Ovary (tissue), 7 donors: ENCODE measurements at regions not wholly inside any gene's neighbourhood (a gene's known extent, or its start where the extent isn't known, plus 50 kb on each side); places are given as distances from the start of the nearest gene placed in this dataset.

ENCODE experiments used
- DNase-seq, 5 donors: peaks; one replicate each; pipeline ENCODE4 v3.0.0-alpha.2; 2019 to 2020
- H3K27ac ChIP-seq, 2 donors: fragments of 200-600 bp; one replicate each; pipeline versions ENCODE4 v1.5.1 to v1.8.0; 2019 to 2022
- H3K27me3 ChIP-seq: fragments of 200-600 bp; one replicate; pipeline ENCODE4 v1.8.0; 2022
- H3K36me3 ChIP-seq: fragments of 200-600 bp; sonication (generic); one replicate; pipeline ENCODE4 v1.5.1; 2019
- H3K4me1 ChIP-seq: one replicate; pipeline ENCODE4 v1.8.1; 2013; ENCODE audit warnings: mild to moderate bottlenecking, moderate library complexity; ENCODE audit not compliant: insufficient read depth
- H3K4me3 ChIP-seq: fragments of 200-600 bp; sonication (generic); one replicate; pipeline ENCODE4 v1.5.1; 2017
- H3K9me3 ChIP-seq, 2 donors: fragments of 200-600 bp in 1 of 2; sonication (generic) in 1 of 2; one replicate each; pipeline versions ENCODE4 v1.5.1 to v1.8.1; 2013 to 2019; ENCODE audit warnings: mild to moderate bottlenecking in 1 of 2, moderate library complexity in 1 of 2
- EP300 ChIP-seq: sonication (generic); formaldehyde crosslinking; IDR thresholded peaks from one replicate; pipeline ENCODE4 v1.6.1; 2017; ENCODE audit warnings: antibody characterized with exemption
- POLR2A ChIP-seq: fragments of 450-650 bp; IDR thresholded peaks from one replicate; pipeline ENCODE4 v1.6.1; 2017; ENCODE audit warnings: antibody characterized with exemption, mild to moderate bottlenecking, moderate library complexity
- WGBS, 3 donors: extraction: QIAGEN DNeasy Blood & Tissue Kit in 1 of 3; methylation state at CpG; one replicate each; pipeline versions ENCODE4 v1.1.5 to v1.1.7; 2013 to 2017; 5-methylcytosine and 5-hydroxymethylcytosine counted together
- intact Hi-C, 4 donors: fragments of 100-400 bp; cut with DNase I; formaldehyde crosslinking; loops; one replicate each; pipeline versions ENCODE4 v1.11.0 to v1.15.1; 2022 to 2023
- TF ChIP-seq, protein P1 (sequence below), 3 donors: fragments of 450-650 bp in 2 of 3; fragments of 200-600 bp in 1 of 3; IDR thresholded peaks; one replicate each; pipeline versions ENCODE4 v1.5.1 to v1.8.0; 2016 to 2022; ENCODE audit warnings: antibody characterized with exemption in 3 of 3, mild to moderate bottlenecking in 1 of 3
- donor health status: DM: no; HTN: no; CAD: no; lungs with moderate emphysema.
- donor health status: DM: no; HTN: no; CAD: no.
- donor health status: Bipolar disorder and iron deficiency.
- donor health status: DM: no; HTN: no; CAD: no.
- donor health status: DM: yes; HTN: yes; CAD: no.

GRCh38 chr10:29746080-29746797 is 111.5 kb upstream of the SVIL start:
- Histone ChIP-seq H3K4me3 (no peak overlapping the region), H3K27me3 (no peaks in the 10 kb centered on the region), H3K36me3 (no peaks in the 10 kb centered on the region), H3K9me3 (no peaks in the 10 kb centered on the region), H3K4me1 (no peaks in the 10 kb centered on the region), H3K27ac (no peak overlapping the region)
- WGBS, 3 donors, result 20 to 27% (median 24%) methylated on average over 5 of the region's 5 CpGs
- DNase-seq, result no peak
- TF ChIP-seq, protein P1, sequence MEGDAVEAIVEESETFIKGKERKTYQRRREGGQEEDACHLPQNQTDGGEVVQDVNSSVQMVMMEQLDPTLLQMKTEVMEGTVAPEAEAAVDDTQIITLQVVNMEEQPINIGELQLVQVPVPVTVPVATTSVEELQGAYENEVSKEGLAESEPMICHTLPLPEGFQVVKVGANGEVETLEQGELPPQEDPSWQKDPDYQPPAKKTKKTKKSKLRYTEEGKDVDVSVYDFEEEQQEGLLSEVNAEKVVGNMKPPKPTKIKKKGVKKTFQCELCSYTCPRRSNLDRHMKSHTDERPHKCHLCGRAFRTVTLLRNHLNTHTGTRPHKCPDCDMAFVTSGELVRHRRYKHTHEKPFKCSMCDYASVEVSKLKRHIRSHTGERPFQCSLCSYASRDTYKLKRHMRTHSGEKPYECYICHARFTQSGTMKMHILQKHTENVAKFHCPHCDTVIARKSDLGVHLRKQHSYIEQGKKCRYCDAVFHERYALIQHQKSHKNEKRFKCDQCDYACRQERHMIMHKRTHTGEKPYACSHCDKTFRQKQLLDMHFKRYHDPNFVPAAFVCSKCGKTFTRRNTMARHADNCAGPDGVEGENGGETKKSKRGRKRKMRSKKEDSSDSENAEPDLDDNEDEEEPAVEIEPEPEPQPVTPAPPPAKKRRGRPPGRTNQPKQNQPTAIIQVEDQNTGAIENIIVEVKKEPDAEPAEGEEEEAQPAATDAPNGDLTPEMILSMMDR (IDR thresholded peaks at IDR 0.05), result no peak
- TF ChIP-seq POLR2A, result no peak
- no peak for TF ChIP-seq EP300
- intact Hi-C loops, result no loop called here

GRCh38 chr10:29740981-29741545 is 106.3 kb upstream of the SVIL start:
- intact Hi-C loops, result loop anchor here in 1 of 4 donors (2.0 kb wide), 1 partner anchor 28 kb away; no protein-coding TSS in a partner anchor

GRCh38 chr10:29738341-29738740 is 103.6 kb upstream of the SVIL start:
- no peaks in the 10 kb centered on the region for H3K9me3 ChIP-seq
- TF ChIP-seq EP300, result no peak
- no peak for TF ChIP-seq POLR2A
- TF ChIP-seq, protein P1 (IDR thresholded peaks at IDR 0.05), result no peak
- intact Hi-C loops, result loop anchor here (5.0 to 10.0 kb wide), 8 partner anchors 94 to 216 kb away; no protein-coding TSS in a partner anchor
- H3K27me3 ChIP-seq, result no peaks in the 10 kb centered on the region
- no peak for DNase-seq
- 94 to 98% (median 97%) methylated on average over 11 of the region's 11 CpGs for WGBS, 3 donors
- H3K4me1 ChIP-seq, result peaks cover 8% of the 10 kb centered on the region
- no peak overlapping the region for H3K4me3 ChIP-seq
- no peak overlapping the region for H3K27ac ChIP-seq
- no peaks in the 10 kb centered on the region for H3K36me3 ChIP-seq

More at GRCh38 chr10:29740981-29741545, 106.3 kb upstream of the SVIL start:
- H3K27me3 ChIP-seq, result no peaks in the 10 kb centered on the region
- H3K4me1 ChIP-seq, result peaks cover 5% of the 10 kb centered on the region
- WGBS, 3 donors, result 10 to 15% (median 14%) methylated on average over 6 of the region's 6 CpGs
- DNase-seq, result peak in 3 of 5 donors; percentile 47 to 71 (median 54)
- no peaks in the 10 kb centered on the region for H3K9me3 ChIP-seq
- peak overlapping the region in 1 of 2 donors; percentile 83 for H3K27ac ChIP-seq
- TF ChIP-seq, protein P1 (IDR thresholded peaks at IDR 0.05), result no peak
- TF ChIP-seq EP300 (no peak), POLR2A (no peak)
- H3K36me3 ChIP-seq, result no peaks in the 10 kb centered on the region
- H3K4me3 ChIP-seq, result no peak overlapping the region

DNA sequence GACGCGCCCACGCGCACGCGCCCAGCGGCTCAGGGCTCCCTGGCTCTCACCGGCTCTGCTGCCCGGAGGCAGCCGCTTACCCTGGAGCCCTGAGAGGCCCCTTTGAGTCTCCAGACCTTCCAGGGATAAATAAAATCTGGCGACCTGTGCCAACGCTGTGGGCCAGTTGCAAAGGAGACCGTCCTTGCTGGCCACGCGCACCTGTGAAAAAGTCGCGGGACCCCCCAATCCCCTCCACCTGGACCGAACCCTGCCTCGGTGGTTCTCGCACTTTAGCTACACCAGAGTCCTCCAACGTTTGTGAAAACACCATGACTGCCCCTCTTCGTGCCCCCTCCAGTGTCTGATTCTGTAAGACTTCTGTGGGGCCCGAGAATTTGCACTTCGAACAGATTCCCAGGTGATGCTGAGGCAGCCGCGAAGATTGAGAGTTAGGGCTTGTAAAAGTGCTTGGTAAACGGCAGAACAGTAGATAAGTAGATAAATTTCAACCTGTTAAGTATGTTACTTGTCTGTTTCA is 102.4 kb upstream of the SVIL start:
- Histone ChIP-seq H3K27ac (peak overlapping the region; percentile 98 to 99), H3K4me3 (peak overlapping the region; percentile 88), H3K4me1 (peaks cover 8% of the 10 kb centered on the region), H3K36me3 (no peaks in the 10 kb centered on the region), H3K9me3 (no peaks in the 10 kb centered on the region), H3K27me3 (no peaks in the 10 kb centered on the region)
- no peak for TF ChIP-seq EP300
- no peak for TF ChIP-seq POLR2A
- TF ChIP-seq, protein P1 (IDR thresholded peaks at IDR 0.05), result peak in 1 of 3 donors; percentile 2
- WGBS, 3 donors, result 26 to 35% (median 33%) methylated on average over 23 to 27 of the region's 27 CpGs
- intact Hi-C loops, result loop anchor here (5.0 to 10.0 kb wide), 8 partner anchors 92 to 215 kb away; no protein-coding TSS in a partner anchor
- no peak for DNase-seq
